GM12878 (cell line): ENCODE measurements at regions not wholly inside any gene's neighbourhood (a gene's known extent, or its start where the extent isn't known, plus 50 kb on each side); places are given as distances from the start of the nearest gene placed in this dataset.

Source experiments
- ATAC-seq: fragments of 200-7000 bp; cut with Tn5 transposase; 3 replicates; pipeline ENCODE4 v1.9.1; 2020; ENCODE audit warnings: mild to moderate bottlenecking, moderate library complexity
- BruUV-seq: library from RNA; stranded (reverse); fragments of 400-500 nt; replicated peaks from 2 replicates; lab custom pipeline; 2021; lab: Mats Ljungman, UMichigan
- CTCF ChIA-PET: fragments of 300-600 bp; sonication (Branson Sonifier 250); formaldehyde crosslinking; extraction: SDS; loops from one replicate; lab custom pipeline; 2021; ENCODE audit warnings: inconsistent platforms; lab: Yijun Ruan, JAX
- POLR2A ChIA-PET: fragments of 350-600 bp; formaldehyde crosslinking; extraction: SDS; loops from one replicate; lab custom pipeline; 2021; ENCODE audit warnings: inconsistent platforms; lab: Charles Lee
- RAD21 ChIA-PET: fragments of 300-600 bp; sonication (Branson Sonifier 250); formaldehyde crosslinking; loops from one replicate; lab custom pipeline; 2023; ENCODE audit warnings: antibody characterized with exemption; ENCODE audit not compliant: unreplicated experiment; lab: Charles Lee
- SMC1A ChIA-PET: fragments of 300-600 bp; sonication (Branson Sonifier 250); formaldehyde crosslinking; loops from one replicate; lab custom pipeline; 2023; ENCODE audit not compliant: unreplicated experiment, uncharacterized antibody; lab: Charles Lee
- DNase-seq: peaks from one replicate; pipeline ENCODE4 v3.0.0-alpha.2; 2011; ENCODE audit warnings: low read depth, low spot score
- FAIRE-seq: peaks from 3 replicates; lab custom pipeline; 2011; peaks lifted over from hg19 to GRCh38; lab: Jason Lieb, UNC
- H2AFZ ChIP-seq: 2 replicates; pipeline ENCODE4 v1.6.0; 2011; ENCODE audit warnings: low read depth, low read length, control low read depth; ENCODE audit not compliant: control insufficient read depth
- H3K27ac ChIP-seq: 2 replicates; pipeline ENCODE4 v1.5.1; 2011; ENCODE audit warnings: control low read depth; ENCODE audit not compliant: control insufficient read depth, insufficient read depth
- H3K27me3 ChIP-seq, 2 experiments: replicated peaks in 1 of 2; 2 replicates each; pipeline versions ENCODE4 v1.6.0 to v1.6.1; 2011; ENCODE audit warnings: low read length in 1 of 2; ENCODE audit not compliant: control insufficient read depth in 2 of 2, insufficient read depth in 2 of 2
- H3K36me3 ChIP-seq, 2 experiments: 2 replicates each; pipeline ENCODE4 v1.5.1; 2011; ENCODE audit warnings: low read length in 1 of 2; ENCODE audit not compliant: control insufficient read depth in 2 of 2, insufficient read depth in 2 of 2
- H3K4me1 ChIP-seq: 2 replicates; pipeline ENCODE4 v1.6.1; 2011; ENCODE audit warnings: mild to moderate bottlenecking, low read length, moderate library complexity, mixed read lengths; ENCODE audit not compliant: control insufficient read depth, insufficient read depth
- H3K4me2 ChIP-seq: 2 replicates; pipeline ENCODE4 v1.6.0; 2011; ENCODE audit warnings: control low read depth; ENCODE audit not compliant: control insufficient read depth, insufficient read depth
- H3K4me3 ChIP-seq: fragments of 200-600 bp; sonication (generic); 2 replicates; pipeline ENCODE4 v1.5.1; 2016
- H3K79me2 ChIP-seq: 2 replicates; pipeline ENCODE4 v1.6.0; 2011; ENCODE audit warnings: low read length; ENCODE audit not compliant: control insufficient read depth, insufficient read depth
- H3K9ac ChIP-seq: 2 replicates; pipeline ENCODE4 v1.8.0; 2011; ENCODE audit warnings: low read length, control low read depth, mixed read lengths; ENCODE audit not compliant: control insufficient read depth, insufficient read depth
- H3K9me3 ChIP-seq: replicated peaks from 3 replicates; pipeline ENCODE4 v1.5.1; 2011; ENCODE audit warnings: mild to moderate bottlenecking, low read length; ENCODE audit not compliant: control insufficient read depth, insufficient read depth
- H4K20me1 ChIP-seq: 2 replicates; pipeline ENCODE4 v1.6.0; 2011; ENCODE audit not compliant: control insufficient read depth, insufficient read depth
- CTCF ChIP-seq, 3 experiments: IDR thresholded peaks in 2 of 3; conservative IDR thresholded peaks in 1 of 3; 2 replicates each; pipeline ENCODE4 v1.5.1; 2011; ENCODE audit warnings: low read depth in 3 of 3, low read length in 3 of 3, mild to moderate bottlenecking in 3 of 3, control low read depth in 2 of 3, moderate library complexity in 2 of 3, inconsistent platforms in 1 of 3, mixed read lengths in 1 of 3; ENCODE audit not compliant: control insufficient read depth in 2 of 3, insufficient read depth in 1 of 3; ENCODE audit errors: extremely low read depth in 1 of 3
- ETV6 ChIP-seq, 2 experiments: fragments of 450-650 bp in 1 of 2; IDR thresholded peaks in 1 of 2; conservative IDR thresholded peaks in 1 of 2; 2 replicates each; pipeline ENCODE4 v1.6.1; 2014; ENCODE audit warnings: antibody characterized with exemption in 1 of 2, borderline replicate concordance in 1 of 2, low read depth in 1 of 2, mild to moderate bottlenecking in 1 of 2, moderate library complexity in 1 of 2
- EZH2 ChIP-seq: IDR thresholded peaks from 2 replicates; pipeline ENCODE4 v1.6.1; 2012; ENCODE audit warnings: low read depth, mild to moderate bottlenecking, control low read depth, inconsistent platforms, low read length, borderline replicate concordance; ENCODE audit not compliant: control insufficient read depth
- MTA3 ChIP-seq: IDR thresholded peaks from 2 replicates; pipeline ENCODE4 v1.6.1; 2012; ENCODE audit warnings: low read length, inconsistent platforms, borderline replicate concordance
- ZNF687 ChIP-seq: fragments of 450-650 bp; IDR thresholded peaks from 2 replicates; pipeline ENCODE4 v1.6.1; 2017; ENCODE audit warnings: mild to moderate bottlenecking, moderate library complexity
- WGBS: methylation state at CpG from one replicate; pipeline ENCODE4 v1.1.6; 2016; ENCODE audit warnings: low lambda C conversion rate; ENCODE audit not compliant: insufficient replicate concordance, insufficient coverage; ENCODE audit errors: missing lambda C conversion rate; 5-methylcytosine and 5-hydroxymethylcytosine counted together
- in situ Hi-C: fragments of 300-500 bp; cut with MboI; formaldehyde crosslinking; loops from 9 replicates; pipeline ENCODE4 v1.14.3; 2018; ENCODE audit warnings: mixed read lengths
- intact Hi-C: fragments of 100-400 bp; cut with micrococcal nuclease; formaldehyde crosslinking; loops from one replicate; pipeline ENCODE4 v1.14.2; 2022; ENCODE audit not compliant: unreplicated experiment

GRCh38 chr7:25853314-25853713 is 298.7 kb upstream of the NFE2L3 start:
- no peak overlapping the region for H3K4me2 ChIP-seq
- no peaks in the 10 kb centered on the region for H3K79me2 ChIP-seq
- SMC1A ChIA-PET, result interaction anchor here (0.6 kb wide), 1 partner anchor 643 kb away, joined by 3 read pairs; no protein-coding TSS in a partner anchor
- CTCF ChIA-PET, result interaction anchor here (1.7 to 4.1 kb wide), 2 partner anchors 33 to 287 kb away, joined by 4 to 30 read pairs; no protein-coding TSS in a partner anchor
- FAIRE-seq (no peak), ATAC-seq (no peak), DNase-seq (no peak)
- no peaks in the 10 kb centered on the region for H3K36me3 ChIP-seq
- no TSS peak for BruUV-seq
- WGBS, result 90% methylated on average over 7 of the region's 7 CpGs
- POLR2A ChIA-PET, result no interaction called here
- RAD21 ChIA-PET, result no interaction called here
- H3K27me3 ChIP-seq, result peaks cover 9 to 22% of the 10 kb centered on the region in 2 experiments
- H2AFZ ChIP-seq, result no peak overlapping the region
- H4K20me1 ChIP-seq, result no peaks in the 10 kb centered on the region
- peaks cover 9% of the 10 kb centered on the region for H3K4me1 ChIP-seq
- in situ Hi-C loops, result loop anchor here (5.0 kb wide), 1 partner anchor 591 kb away; no protein-coding TSS in a partner anchor
- no peak for TF ChIP-seq MTA3
- TF ChIP-seq EZH2, result 0 out of 2 replicates have a peak, but pooled peaks have one; percentile 17
- intact Hi-C loops, result loop anchor here (5.0 kb wide), 2 partner anchors 131 to 466 kb away; no protein-coding TSS in a partner anchor
- H3K9me3 ChIP-seq, result peaks cover 17% of the 10 kb centered on the region
- H3K9ac ChIP-seq, result no peak overlapping the region
- H3K4me3 ChIP-seq, result no peak overlapping the region
- H3K27ac ChIP-seq, result no peak overlapping the region

GRCh38 chr7:25854059-25854458 is 297.9 kb upstream of the NFE2L3 start:
- Histone ChIP-seq H3K4me2 (no peak overlapping the region), H3K36me3 (no peaks in the 10 kb centered on the region), H3K9ac (no peak overlapping the region), H3K27ac (no peak overlapping the region), H2AFZ (no peak overlapping the region), H3K27me3 (peaks cover 10 to 25% of the 10 kb centered on the region in 2 experiments), H3K79me2 (no peaks in the 10 kb centered on the region), H4K20me1 (no peaks in the 10 kb centered on the region), H3K9me3 (peaks cover 20% of the 10 kb centered on the region), H3K4me3 (no peak overlapping the region), H3K4me1 (peaks cover 9% of the 10 kb centered on the region)
- POLR2A ChIA-PET, result no interaction called here
- no peak for FAIRE-seq
- in situ Hi-C loops, result loop anchor here (5.0 kb wide), 1 partner anchor 592 kb away; no protein-coding TSS in a partner anchor
- CTCF ChIA-PET, result interaction anchor here (0.7 to 4.1 kb wide), 10 partner anchors 9 to 720 kb away, joined by 3 to 30 read pairs (median 4); no protein-coding TSS in a partner anchor
- SMC1A ChIA-PET, result interaction anchor here (0.8 kb wide), 1 partner anchor 11 kb away, joined by 4 read pairs; no protein-coding TSS in a partner anchor
- 54% methylated on average over 14 of the region's 14 CpGs for WGBS
- no peak for DNase-seq
- BruUV-seq, result no TSS peak
- intact Hi-C loops, result loop anchor here (5.0 kb wide), 2 partner anchors 132 to 467 kb away; no protein-coding TSS in a partner anchor
- TF ChIP-seq ETV6 (conservative IDR thresholded peaks at IDR 0.05 in 1 of 2, IDR thresholded peaks at IDR 0.05 in 1 of 2; ENCODE audit: borderline replicate concordance in 1 of 2, low read depth in 1 of 2) (no peak), CTCF (IDR thresholded peaks at IDR 0.05 in 2 of 3, conservative IDR thresholded peaks at IDR 0.05 in 1 of 3; ENCODE audit: control insufficient read depth in 2 of 3, extremely low read depth in 1 of 3, insufficient read depth in 1 of 3, low read depth in 3 of 3, low read length in 3 of 3) (no peak), ZNF687 (no peak)
- RAD21 ChIA-PET, result no interaction called here
- ATAC-seq, result no peak
